T-helper 1 cell treated with Interleukin-12 subunit alpha and Interleukin-12 subunit beta and Interleukin-4 antibody, amounts not matched to agents 30 ng/mL and 1 ng/mL, for 36 hours (primary cell): ENCODE measurements at regions not wholly inside any gene's neighbourhood (a gene's known extent, or its start where the extent isn't known, plus 50 kb on each side); places are given as distances from the start of the nearest gene placed in this dataset.

Experiments used
- intact Hi-C: fragments of 100-400 bp; cut with micrococcal nuclease; formaldehyde crosslinking; loops from one replicate; pipeline ENCODE4 v1.15.1; 2024

DNA sequence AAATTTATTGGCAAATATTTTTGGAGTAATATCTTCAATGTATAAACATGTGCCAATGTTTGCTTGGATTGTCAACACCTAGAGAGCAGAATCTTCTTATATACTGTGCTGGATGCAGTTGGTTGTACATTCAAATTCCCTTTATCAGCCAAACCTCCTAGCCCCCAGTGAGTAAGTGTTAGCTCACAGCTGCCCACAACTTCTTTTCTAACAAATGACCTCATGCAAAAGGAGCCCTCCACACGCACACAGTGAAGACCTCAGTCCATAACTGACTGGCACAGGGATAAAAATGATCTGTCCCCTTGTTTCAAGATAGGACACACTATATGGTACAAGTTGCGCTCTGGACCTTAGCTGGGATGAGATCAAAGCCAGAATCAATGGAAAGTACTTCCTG is 458.0 kb upstream of the NWD2 start:
- intact Hi-C loops, result no loop called here

DNA sequence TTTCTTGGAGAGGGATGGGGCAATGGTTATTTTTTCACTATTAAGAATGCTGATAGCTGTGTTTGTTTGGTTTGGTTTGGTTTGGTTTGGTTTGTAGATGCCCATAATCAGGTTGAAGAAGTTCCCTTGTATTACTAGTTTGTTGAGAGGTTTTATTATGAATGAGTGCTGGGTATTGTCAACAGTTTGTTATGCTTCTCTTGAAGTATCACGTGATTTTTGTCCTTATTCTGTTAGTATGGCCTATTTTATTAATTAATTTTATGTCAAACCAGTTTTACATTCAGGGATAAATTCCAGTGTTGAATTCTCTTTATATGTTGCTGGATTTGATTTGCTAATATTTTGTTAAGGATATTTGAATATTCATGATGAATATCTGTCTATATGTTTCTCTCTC is 449.8 kb upstream of the NWD2 start:
- intact Hi-C loops, result no loop called here

DNA sequence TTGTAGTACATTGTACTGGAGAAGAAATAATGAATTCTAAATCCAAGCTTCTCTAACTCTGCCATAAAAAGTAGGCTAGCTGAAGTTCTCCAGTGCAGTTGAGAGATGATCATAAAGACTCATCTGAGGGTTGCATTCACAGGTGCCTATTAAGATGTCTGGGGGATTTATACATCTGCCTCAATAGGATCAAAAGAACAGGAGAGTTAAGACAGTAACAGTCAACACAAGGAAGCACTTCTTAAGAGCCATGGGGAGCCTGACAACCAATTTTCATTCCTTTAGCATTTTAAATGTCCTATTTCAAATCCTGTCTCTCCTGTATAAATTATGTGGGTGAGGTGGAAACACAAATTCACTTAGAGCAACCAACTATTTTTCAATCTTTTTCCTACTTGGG is 432.4 kb upstream of the NWD2 start:
- intact Hi-C loops, result no loop called here

DNA sequence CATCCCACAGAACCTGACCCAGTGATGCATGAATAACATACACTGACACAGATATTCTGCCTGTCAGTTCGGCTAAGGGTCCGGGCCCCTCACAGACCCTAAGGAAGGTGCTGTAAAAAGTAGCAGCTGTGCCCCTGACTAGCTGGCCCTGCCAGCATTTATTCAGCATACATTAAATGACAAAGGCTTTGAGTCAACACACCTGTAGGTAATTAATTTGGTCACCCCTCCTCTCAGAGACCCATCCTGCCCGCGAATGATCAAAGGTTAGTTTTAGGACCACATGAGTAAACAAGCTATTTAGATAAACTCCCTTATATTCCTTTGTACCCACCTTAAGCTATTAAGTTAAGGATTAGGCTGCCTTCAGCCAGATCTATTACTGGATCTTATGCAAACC is 429.0 kb upstream of the NWD2 start:
- intact Hi-C loops, result no loop called here

GRCh38 chr4:36823199-36823967 is 421.2 kb upstream of the NWD2 start:
- intact Hi-C loops, result no loop called here

- intact Hi-C loops, result no loop called here
These were observed 419.9 kb upstream of the NWD2 start for GRCh38 chr4:36824682-36825081.

DNA sequence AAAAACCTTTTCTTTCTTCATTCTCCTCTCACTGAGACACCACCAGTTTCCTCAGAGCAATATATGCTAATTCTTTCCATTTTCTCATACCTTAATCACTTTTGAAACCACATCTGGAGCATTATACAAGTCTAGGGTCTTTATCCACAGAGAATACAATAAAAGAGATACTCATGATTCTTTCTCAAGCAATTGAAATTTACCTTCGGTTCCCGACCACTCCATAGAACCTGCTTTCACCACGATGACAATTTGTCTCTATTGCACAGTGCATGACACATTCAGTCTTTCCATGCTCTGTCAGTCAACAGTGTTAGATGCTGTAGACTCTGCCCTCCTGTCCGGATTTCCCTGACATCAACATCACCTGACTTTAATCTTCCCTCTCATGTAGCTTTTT is 409.3 kb upstream of the NWD2 start:
- intact Hi-C loops, result no loop called here

GRCh38 chr4:36841583-36842326 is 402.8 kb upstream of the NWD2 start:
- intact Hi-C loops, result no loop called here

DNA sequence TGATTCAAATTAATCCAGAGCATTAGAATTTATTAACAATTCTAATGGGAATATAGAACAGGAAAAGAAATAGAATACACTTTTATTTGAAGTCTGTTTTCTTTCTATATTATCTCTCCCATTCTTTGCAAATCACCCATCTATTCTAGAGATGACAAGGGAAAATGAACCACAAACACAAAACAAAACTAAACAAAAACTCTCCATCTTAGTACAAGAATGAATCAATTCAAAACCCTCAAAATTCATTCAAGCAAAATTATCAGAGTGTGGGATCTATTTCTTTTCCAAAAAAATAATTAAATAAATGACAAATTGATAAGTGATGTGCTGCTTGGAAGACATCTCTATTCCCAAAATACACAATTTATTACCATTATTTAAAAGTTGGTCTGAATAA is 400.1 kb upstream of the NWD2 start:
- intact Hi-C loops, result no loop called here

- intact Hi-C loops, result no loop called here
These were observed 391.7 kb upstream of the NWD2 start for GRCh38 chr4:36852856-36853255.

- intact Hi-C loops, result no loop called here
These were observed 390.0 kb upstream of the NWD2 start for GRCh38 chr4:36854554-36854953.

DNA sequence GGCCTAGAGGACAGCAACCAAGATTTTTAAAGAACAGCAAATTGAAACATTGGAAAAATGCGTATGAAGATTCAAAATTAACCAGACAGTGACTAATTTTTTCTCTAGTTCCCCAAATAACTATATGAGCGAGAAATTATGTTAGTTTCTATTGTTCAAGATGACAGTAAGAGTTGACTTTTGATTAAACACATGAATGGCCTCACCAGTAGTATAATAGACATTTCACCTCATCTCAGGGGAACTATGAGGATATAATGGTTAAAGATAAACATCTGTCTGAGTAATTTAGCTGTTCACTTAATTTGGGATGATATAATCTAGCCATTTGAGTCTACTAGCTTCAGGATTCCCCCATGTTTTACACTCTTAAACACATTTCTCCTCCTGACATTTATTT is 380.9 kb upstream of the NWD2 start:
- intact Hi-C loops, result no loop called here

GRCh38 chr4:36870121-36870520 is 374.4 kb upstream of the NWD2 start:
- intact Hi-C loops, result no loop called here

DNA sequence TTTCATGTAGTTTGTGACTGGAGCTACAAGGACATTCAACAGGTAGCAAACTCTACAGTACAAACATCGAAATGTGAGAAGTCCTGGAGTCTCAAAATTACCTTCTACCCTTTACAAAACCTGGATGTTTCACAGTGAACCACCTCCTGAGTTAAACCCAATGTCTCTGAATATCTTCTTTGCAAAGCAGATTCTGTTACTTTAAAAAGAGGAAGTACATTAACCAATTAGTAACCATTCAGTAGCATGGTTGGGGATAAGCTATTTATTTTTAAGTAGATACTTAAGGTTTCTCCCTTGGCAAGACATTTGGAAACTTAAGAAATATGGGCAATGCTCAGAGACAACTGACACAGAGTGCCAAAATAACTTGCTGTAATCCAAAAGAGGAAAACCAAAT is 371.9 kb upstream of the NWD2 start:
- intact Hi-C loops, result no loop called here

- intact Hi-C loops, result no loop called here
These were observed 360.4 kb upstream of the NWD2 start for GRCh38 chr4:36884151-36884550.

DNA sequence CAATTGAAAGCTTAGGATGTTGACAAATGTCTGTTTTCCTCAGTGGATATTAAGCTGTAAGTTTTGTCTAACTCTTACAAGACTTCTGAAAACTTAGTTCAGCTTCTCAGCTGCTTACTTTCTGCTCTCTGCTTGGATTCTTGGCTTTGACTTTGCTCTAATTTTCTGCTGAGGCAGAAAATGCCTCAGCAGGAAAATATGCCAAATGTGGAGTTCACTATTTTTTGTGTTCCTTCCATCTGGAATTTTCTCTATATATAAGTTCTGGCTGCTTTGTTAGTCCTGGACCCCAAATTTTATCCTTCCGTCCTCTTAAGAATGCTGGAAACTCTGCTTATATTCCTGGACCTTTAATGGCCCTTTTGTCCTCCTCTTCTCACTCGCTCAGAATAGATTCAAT is 352.6 kb upstream of the NWD2 start:
- intact Hi-C loops, result no loop called here

DNA sequence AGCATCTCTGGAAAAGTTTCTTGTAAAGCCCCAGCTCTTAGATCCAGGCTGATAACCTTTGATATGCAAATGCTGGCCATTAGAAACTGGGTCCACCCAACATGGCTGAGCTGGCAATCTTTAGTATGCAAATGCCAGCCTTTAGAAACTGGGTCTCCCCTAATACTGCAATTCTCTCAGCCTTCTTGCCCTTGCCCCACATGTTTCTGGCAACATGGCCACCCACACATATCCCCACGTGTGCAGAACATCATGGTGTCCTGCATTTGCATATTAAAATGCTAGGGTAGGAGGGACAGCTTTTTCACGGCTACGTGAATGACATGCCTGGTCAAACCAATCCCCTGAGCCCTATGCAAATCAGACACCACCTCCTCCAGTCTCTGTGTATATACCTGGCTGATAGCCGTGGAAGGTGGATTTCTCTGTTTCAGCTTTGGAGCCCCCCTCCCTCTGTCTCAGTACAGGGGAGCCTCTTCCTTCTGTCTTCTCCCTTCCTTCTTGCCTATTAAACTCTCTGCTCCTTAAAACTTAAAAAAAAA is 344.0 kb upstream of the NWD2 start:
- intact Hi-C loops, result no loop called here

- intact Hi-C loops, result no loop called here
These were observed 339.7 kb upstream of the NWD2 start for GRCh38 chr4:36904823-36905222.

- intact Hi-C loops, result no loop called here
These were observed 330.4 kb upstream of the NWD2 start for GRCh38 chr4:36914106-36914505.

- intact Hi-C loops, result no loop called here
These were observed 328.8 kb upstream of the NWD2 start for GRCh38 chr4:36915717-36916116.

DNA sequence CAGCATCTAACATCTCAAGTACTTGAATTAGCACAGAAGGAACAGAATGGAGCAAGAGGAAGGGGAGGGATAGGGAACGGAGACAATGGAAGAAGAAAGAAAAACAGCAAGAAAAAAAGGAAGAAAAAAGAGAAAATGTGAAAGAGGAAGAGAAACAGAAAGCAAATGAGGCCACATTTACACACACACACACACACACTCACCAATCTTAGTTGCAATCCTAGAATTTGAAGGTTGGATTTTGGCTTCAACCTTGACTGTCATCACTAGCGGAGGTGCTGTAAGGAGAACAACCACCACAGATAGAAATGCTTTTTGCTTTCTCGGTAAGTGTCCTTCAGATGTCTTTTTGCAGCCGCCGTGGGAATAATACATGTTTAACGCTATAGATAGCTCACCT is 327.1 kb upstream of the NWD2 start:
- intact Hi-C loops, result no loop called here

DNA sequence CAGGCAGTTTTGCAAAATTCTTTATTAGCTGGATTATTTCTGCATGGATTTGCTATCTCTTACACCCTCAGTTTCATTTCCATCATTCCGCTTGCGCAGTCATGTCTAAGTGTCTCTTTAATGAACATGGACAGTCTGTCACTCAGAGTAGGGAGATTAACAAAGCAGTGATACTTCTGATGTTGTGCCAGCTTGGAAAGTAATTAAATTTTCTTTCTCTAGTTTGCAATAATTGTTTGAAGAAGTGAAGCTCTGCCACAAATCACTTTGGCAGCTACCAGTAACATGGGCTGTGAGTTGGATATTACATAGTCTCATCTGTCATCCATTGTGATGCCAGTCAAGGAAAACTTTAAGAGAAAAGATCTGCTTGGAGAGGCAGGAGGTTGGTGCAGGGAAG is 324.8 kb upstream of the NWD2 start:
- intact Hi-C loops, result no loop called here
